Activated CD4-positive, alpha-beta T cell treated with anti-CD3 and anti-CD28 coated beads for 1 hour (primary cell): ENCODE measurements at regions not wholly inside any gene's neighbourhood (a gene's known extent, or its start where the extent isn't known, plus 50 kb on each side); places are given as distances from the start of the nearest gene placed in this dataset.

Experiments used
- DNase-seq: peaks from one replicate; pipeline ENCODE4 v3.0.0-alpha.2; 2020

GRCh38 chr6:144737998-144738397 is 452.9 kb downstream of the UTRN start:
- no peak for DNase-seq

GRCh38 chr6:144739873-144740272 is 454.7 kb downstream of the UTRN start:
- DNase-seq, result no peak

GRCh38 chr6:144741659-144742058 is 456.5 kb downstream of the UTRN start:
- no peak for DNase-seq

GRCh38 chr6:144742779-144743178 is 457.6 kb downstream of the UTRN start:
- DNase-seq, result no peak

GRCh38 chr6:144744720-144745119 is 459.6 kb downstream of the UTRN start:
- no peak for DNase-seq

- no peak for DNase-seq
Observed at GRCh38 chr6:144745439-144745838, 460.3 kb downstream of the UTRN start.

- DNase-seq, result no peak
Observed at GRCh38 chr6:144746902-144747469, 461.9 kb downstream of the UTRN start.

GRCh38 chr6:144749263-144749662 is 464.1 kb downstream of the UTRN start:
- no peak for DNase-seq

- no peak for DNase-seq
Observed at GRCh38 chr6:144753023-144753705, 468.0 kb downstream of the UTRN start.

- no peak for DNase-seq
Observed at GRCh38 chr6:144756469-144756868, 471.3 kb downstream of the UTRN start.

GRCh38 chr6:144757299-144757698 is 472.2 kb downstream of the UTRN start:
- DNase-seq, result no peak

- no peak for DNase-seq
Observed at GRCh38 chr6:144757730-144758129, 472.6 kb downstream of the UTRN start.

GRCh38 chr6:144758602-144759001 is 473.5 kb downstream of the UTRN start:
- DNase-seq, result no peak

- DNase-seq, result no peak
Observed at GRCh38 chr6:144762469-144762868, 477.3 kb downstream of the UTRN start.

GRCh38 chr6:144767051-144767450 is 481.9 kb downstream of the UTRN start:
- no peak for DNase-seq

- DNase-seq, result no peak
Observed at GRCh38 chr6:144768551-144769075, 483.5 kb downstream of the UTRN start.

GRCh38 chr6:144769142-144769541 is 484.0 kb downstream of the UTRN start:
- no peak for DNase-seq

GRCh38 chr6:144776031-144776819 is 491.1 kb downstream of the UTRN start:
- DNase-seq, result no peak

GRCh38 chr6:144777249-144777648 is 492.1 kb downstream of the UTRN start:
- no peak for DNase-seq

- no peak for DNase-seq
Observed at GRCh38 chr6:144778056-144778455, 492.9 kb downstream of the UTRN start.

- no peak for DNase-seq
Observed at GRCh38 chr6:144778773-144779492, 493.8 kb downstream of the UTRN start.

GRCh38 chr6:144781836-144782235 is 496.7 kb downstream of the UTRN start:
- DNase-seq, result no peak

- DNase-seq, result no peak
Observed at GRCh38 chr6:144782634-144783033, 497.5 kb downstream of the UTRN start.
